HCT116 (cell line): ENCODE measurements at regions not wholly inside any gene's neighbourhood (a gene's known extent, or its start where the extent isn't known, plus 50 kb on each side); places are given as distances from the start of the nearest gene placed in this dataset.

Experiments used
- EZH2 ChIP-seq: fragments of 200-600 bp; sonication (generic); IDR thresholded peaks from 2 replicates; pipeline ENCODE4 v1.6.1; 2017; ENCODE audit warnings: antibody characterized with exemption, mixed run types
- EZH2phosphoT487 ChIP-seq: fragments of 200-600 bp; IDR thresholded peaks from 2 replicates; pipeline ENCODE4 v1.6.1; 2018; ENCODE audit warnings: antibody characterized with exemption, borderline replicate concordance
- POLR2A ChIP-seq: IDR thresholded peaks from 2 replicates; pipeline ENCODE4 v1.7.0; 2011; ENCODE audit warnings: borderline replicate concordance; ENCODE audit not compliant: insufficient read depth, insufficient read length; ENCODE audit errors: extremely low read depth
- POLR2AphosphoS5 ChIP-seq: IDR thresholded peaks from 2 replicates; pipeline ENCODE4 v1.6.1; 2011; ENCODE audit warnings: mild to moderate bottlenecking, low read depth, low read length, moderate library complexity
- RAD21 ChIP-seq: IDR thresholded peaks from 2 replicates; pipeline ENCODE4 v1.6.1; 2012; ENCODE audit warnings: low read depth, mild to moderate bottlenecking
- SIN3A ChIP-seq: IDR thresholded peaks from 2 replicates; pipeline ENCODE4 v1.6.1; 2012; ENCODE audit warnings: low read depth
- SP1 ChIP-seq: IDR thresholded peaks from 2 replicates; pipeline ENCODE4 v1.6.1; 2012; ENCODE audit warnings: low read depth
- TCF7L2 ChIP-seq: IDR thresholded peaks from 2 replicates; pipeline ENCODE4 v1.7.0; 2011; ENCODE audit warnings: borderline replicate concordance, inconsistent platforms; ENCODE audit not compliant: insufficient read depth, insufficient read length; ENCODE audit errors: extremely low read depth
- YY1 ChIP-seq: IDR thresholded peaks from 2 replicates; pipeline ENCODE4 v1.6.1; 2011; ENCODE audit warnings: low read length, low read depth, moderate library complexity, mild to moderate bottlenecking; ENCODE audit not compliant: insufficient replicate concordance; ENCODE audit errors: extremely low read depth
- ZNF274 ChIP-seq: fragments of 200-500 bp; sonication (Bioruptor generic); IDR thresholded peaks from 2 replicates; pipeline ENCODE4 v1.6.1; 2014; ENCODE audit warnings: mild to moderate bottlenecking, low read depth, low read length, inconsistent platforms
- TF ChIP-seq, protein P1 (sequence below), 3 experiments: fragments of 200-600 bp in 1 of 3; sonication (generic) in 1 of 3; IDR thresholded peaks in 2 of 3; conservative IDR thresholded peaks in 1 of 3; 2 replicates each; pipeline ENCODE4 v1.5.1; 2012 to 2017; ENCODE audit warnings: low read depth in 2 of 3, low read length in 2 of 3, antibody characterized with exemption in 1 of 3, borderline replicate concordance in 1 of 3, control low read depth in 1 of 3, mild to moderate bottlenecking in 1 of 3, mixed read lengths in 1 of 3, mixed run types in 1 of 3, moderate library complexity in 1 of 3; ENCODE audit not compliant: insufficient read depth in 1 of 3
- TF ChIP-seq, protein P2 (sequence below): IDR thresholded peaks from 2 replicates; pipeline ENCODE4 v1.6.1; 2011; ENCODE audit warnings: mild to moderate bottlenecking, low read length, moderate library complexity; ENCODE audit not compliant: insufficient replicate concordance; ENCODE audit errors: extremely low read depth
- TF ChIP-seq, protein P3 (sequence below): IDR thresholded peaks from 2 replicates; pipeline ENCODE4 v1.6.1; 2012
- TF ChIP-seq, protein P4 (sequence below): IDR thresholded peaks from 2 replicates; pipeline ENCODE4 v1.6.1; 2012; ENCODE audit warnings: low read depth

DNA sequence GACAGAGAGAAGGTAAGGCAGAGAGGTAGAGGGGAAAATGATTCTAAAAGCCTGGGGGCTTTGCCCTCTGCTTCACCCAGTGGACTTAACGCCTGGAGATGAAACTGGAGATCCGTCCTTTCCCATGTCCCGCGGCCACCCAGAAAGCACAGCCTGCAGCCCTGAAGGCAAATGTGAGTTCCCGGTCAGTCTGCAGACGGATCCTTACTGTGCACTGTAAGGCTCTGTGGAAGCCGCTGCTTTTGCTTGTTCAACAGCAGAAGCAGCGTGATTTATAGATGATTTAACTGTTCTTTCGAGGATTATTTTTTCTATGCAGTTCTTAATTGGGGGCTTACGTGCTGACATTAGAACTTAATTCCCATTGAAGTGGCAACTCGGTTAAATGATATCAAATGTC lies 290.4 kb downstream of the FOXL1 start:
- TF ChIP-seq EZH2: no peak
- no peak for TF ChIP-seq SP1
- TF ChIP-seq EZH2phosphoT487: no peak
- no peak for TF ChIP-seq SIN3A
- TF ChIP-seq, protein P1, sequence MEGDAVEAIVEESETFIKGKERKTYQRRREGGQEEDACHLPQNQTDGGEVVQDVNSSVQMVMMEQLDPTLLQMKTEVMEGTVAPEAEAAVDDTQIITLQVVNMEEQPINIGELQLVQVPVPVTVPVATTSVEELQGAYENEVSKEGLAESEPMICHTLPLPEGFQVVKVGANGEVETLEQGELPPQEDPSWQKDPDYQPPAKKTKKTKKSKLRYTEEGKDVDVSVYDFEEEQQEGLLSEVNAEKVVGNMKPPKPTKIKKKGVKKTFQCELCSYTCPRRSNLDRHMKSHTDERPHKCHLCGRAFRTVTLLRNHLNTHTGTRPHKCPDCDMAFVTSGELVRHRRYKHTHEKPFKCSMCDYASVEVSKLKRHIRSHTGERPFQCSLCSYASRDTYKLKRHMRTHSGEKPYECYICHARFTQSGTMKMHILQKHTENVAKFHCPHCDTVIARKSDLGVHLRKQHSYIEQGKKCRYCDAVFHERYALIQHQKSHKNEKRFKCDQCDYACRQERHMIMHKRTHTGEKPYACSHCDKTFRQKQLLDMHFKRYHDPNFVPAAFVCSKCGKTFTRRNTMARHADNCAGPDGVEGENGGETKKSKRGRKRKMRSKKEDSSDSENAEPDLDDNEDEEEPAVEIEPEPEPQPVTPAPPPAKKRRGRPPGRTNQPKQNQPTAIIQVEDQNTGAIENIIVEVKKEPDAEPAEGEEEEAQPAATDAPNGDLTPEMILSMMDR (IDR thresholded peaks at IDR 0.05 in 2 of 3, conservative IDR thresholded peaks at IDR 0.05 in 1 of 3; ENCODE audit: borderline replicate concordance in 1 of 3, insufficient read depth in 1 of 3, low read depth in 2 of 3, low read length in 2 of 3): no peak
- TF ChIP-seq TCF7L2: no peak
- TF ChIP-seq, protein P2, sequence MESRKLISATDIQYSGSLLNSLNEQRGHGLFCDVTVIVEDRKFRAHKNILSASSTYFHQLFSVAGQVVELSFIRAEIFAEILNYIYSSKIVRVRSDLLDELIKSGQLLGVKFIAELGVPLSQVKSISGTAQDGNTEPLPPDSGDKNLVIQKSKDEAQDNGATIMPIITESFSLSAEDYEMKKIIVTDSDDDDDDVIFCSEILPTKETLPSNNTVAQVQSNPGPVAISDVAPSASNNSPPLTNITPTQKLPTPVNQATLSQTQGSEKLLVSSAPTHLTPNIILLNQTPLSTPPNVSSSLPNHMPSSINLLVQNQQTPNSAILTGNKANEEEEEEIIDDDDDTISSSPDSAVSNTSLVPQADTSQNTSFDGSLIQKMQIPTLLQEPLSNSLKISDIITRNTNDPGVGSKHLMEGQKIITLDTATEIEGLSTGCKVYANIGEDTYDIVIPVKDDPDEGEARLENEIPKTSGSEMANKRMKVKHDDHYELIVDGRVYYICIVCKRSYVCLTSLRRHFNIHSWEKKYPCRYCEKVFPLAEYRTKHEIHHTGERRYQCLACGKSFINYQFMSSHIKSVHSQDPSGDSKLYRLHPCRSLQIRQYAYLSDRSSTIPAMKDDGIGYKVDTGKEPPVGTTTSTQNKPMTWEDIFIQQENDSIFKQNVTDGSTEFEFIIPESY: no peak
- TF ChIP-seq, protein P3, sequence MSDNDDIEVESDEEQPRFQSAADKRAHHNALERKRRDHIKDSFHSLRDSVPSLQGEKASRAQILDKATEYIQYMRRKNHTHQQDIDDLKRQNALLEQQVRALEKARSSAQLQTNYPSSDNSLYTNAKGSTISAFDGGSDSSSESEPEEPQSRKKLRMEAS: no peak
- TF ChIP-seq ZNF274: no peak
- TF ChIP-seq RAD21: no peak
- TF ChIP-seq POLR2A: no peak
- TF ChIP-seq, protein P4, sequence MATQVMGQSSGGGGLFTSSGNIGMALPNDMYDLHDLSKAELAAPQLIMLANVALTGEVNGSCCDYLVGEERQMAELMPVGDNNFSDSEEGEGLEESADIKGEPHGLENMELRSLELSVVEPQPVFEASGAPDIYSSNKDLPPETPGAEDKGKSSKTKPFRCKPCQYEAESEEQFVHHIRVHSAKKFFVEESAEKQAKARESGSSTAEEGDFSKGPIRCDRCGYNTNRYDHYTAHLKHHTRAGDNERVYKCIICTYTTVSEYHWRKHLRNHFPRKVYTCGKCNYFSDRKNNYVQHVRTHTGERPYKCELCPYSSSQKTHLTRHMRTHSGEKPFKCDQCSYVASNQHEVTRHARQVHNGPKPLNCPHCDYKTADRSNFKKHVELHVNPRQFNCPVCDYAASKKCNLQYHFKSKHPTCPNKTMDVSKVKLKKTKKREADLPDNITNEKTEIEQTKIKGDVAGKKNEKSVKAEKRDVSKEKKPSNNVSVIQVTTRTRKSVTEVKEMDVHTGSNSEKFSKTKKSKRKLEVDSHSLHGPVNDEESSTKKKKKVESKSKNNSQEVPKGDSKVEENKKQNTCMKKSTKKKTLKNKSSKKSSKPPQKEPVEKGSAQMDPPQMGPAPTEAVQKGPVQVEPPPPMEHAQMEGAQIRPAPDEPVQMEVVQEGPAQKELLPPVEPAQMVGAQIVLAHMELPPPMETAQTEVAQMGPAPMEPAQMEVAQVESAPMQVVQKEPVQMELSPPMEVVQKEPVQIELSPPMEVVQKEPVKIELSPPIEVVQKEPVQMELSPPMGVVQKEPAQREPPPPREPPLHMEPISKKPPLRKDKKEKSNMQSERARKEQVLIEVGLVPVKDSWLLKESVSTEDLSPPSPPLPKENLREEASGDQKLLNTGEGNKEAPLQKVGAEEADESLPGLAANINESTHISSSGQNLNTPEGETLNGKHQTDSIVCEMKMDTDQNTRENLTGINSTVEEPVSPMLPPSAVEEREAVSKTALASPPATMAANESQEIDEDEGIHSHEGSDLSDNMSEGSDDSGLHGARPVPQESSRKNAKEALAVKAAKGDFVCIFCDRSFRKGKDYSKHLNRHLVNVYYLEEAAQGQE: no peak
- TF ChIP-seq POLR2AphosphoS5: no peak
- no peak for TF ChIP-seq YY1
